IMR-90 (cell line): ENCODE measurements at regions not wholly inside any gene's neighbourhood (a gene's known extent, or its start where the extent isn't known, plus 50 kb on each side); places are given as distances from the start of the nearest gene placed in this dataset.

Experiments
- ATAC-seq: fragments of 200-7000 bp; cut with Tn5 transposase; 2 replicates; pipeline ENCODE4 v1.9.1; 2020; ENCODE audit warnings: low read depth, mild to moderate bottlenecking, moderate library complexity
- BruUV-seq: library from RNA; stranded (reverse); fragments of 400-500 nt; replicated peaks from 2 replicates; lab custom pipeline; 2021; lab: Mats Ljungman, UMichigan
- CTCF ChIA-PET: fragments of 300-600 bp; formaldehyde crosslinking; extraction: SDS; loops from one replicate; lab custom pipeline; 2021; ENCODE audit warnings: antibody characterized with exemption; lab: Yijun Ruan, JAX
- POLR2A ChIA-PET: fragments of 300-600 bp; sonication (Branson Sonifier 250); formaldehyde crosslinking; loops from one replicate; lab custom pipeline; 2022; ENCODE audit warnings: antibody characterized with exemption; ENCODE audit not compliant: unreplicated experiment; lab: Charles Lee
- DNase-seq: peaks from one replicate; pipeline ENCODE4 v3.0.0; 2013
- H2AFZ ChIP-seq: replicated peaks from 2 replicates; pipeline ENCODE3; 2013; ENCODE audit warnings: low read length, mild to moderate bottlenecking; ENCODE audit not compliant: poor library complexity
- H2AK5ac ChIP-seq: 2 replicates; pipeline ENCODE4 v1.6.1; 2013; ENCODE audit warnings: low read depth, low read length, inconsistent platforms
- H2AK9ac ChIP-seq: replicated peaks from 2 replicates; pipeline ENCODE3; 2013; ENCODE audit warnings: mild to moderate bottlenecking, low read depth, low read length, moderate library complexity; ENCODE audit not compliant: poor library complexity
- H2BK120ac ChIP-seq: 2 replicates; pipeline ENCODE4 v1.6.1; 2013; ENCODE audit warnings: low read depth, low read length, inconsistent platforms
- H2BK15ac ChIP-seq: 3 replicates; pipeline ENCODE4 v1.6.1; 2013; ENCODE audit warnings: low read depth, low read length, inconsistent platforms
- H2BK20ac ChIP-seq: 2 replicates; pipeline ENCODE4 v1.6.1; 2013; ENCODE audit warnings: low read depth, mild to moderate bottlenecking, inconsistent platforms, low read length, moderate library complexity
- H2BK5ac ChIP-seq: 2 replicates; pipeline ENCODE4 v1.6.1; 2013; ENCODE audit warnings: mild to moderate bottlenecking, low read depth, low read length, inconsistent platforms; ENCODE audit not compliant: poor library complexity, severe bottlenecking
- H3K14ac ChIP-seq: replicated peaks from 2 replicates; pipeline ENCODE4 v1.6.1; 2013; ENCODE audit warnings: low read depth, low read length, inconsistent platforms
- H3K18ac ChIP-seq: 2 replicates; pipeline ENCODE4 v1.6.1; 2013; ENCODE audit warnings: low read depth, low read length, control low read depth
- H3K23ac ChIP-seq: 2 replicates; pipeline ENCODE4 v1.6.1; 2013; ENCODE audit warnings: low read depth, low read length, inconsistent platforms
- H3K27ac ChIP-seq: 2 replicates; pipeline ENCODE4 v1.5.1; 2013; ENCODE audit warnings: mild to moderate bottlenecking, control low read depth, low read length; ENCODE audit not compliant: insufficient read depth
- H3K27me3 ChIP-seq: 2 replicates; pipeline ENCODE4 v1.6.1; 2013; ENCODE audit warnings: low read length; ENCODE audit not compliant: control insufficient read depth, insufficient read depth
- H3K36me3 ChIP-seq: 2 replicates; pipeline ENCODE4 v1.6.1; 2013; ENCODE audit warnings: low read length, mixed read lengths; ENCODE audit not compliant: control insufficient read depth, insufficient read depth
- H3K4ac ChIP-seq: 2 replicates; pipeline ENCODE4 v1.6.1; 2013; ENCODE audit warnings: low read depth, low read length, inconsistent platforms
- H3K4me1 ChIP-seq: 2 replicates; pipeline ENCODE4 v1.6.1; 2013; ENCODE audit warnings: low read length, mixed read lengths; ENCODE audit not compliant: control insufficient read depth, insufficient read depth
- H3K4me2 ChIP-seq: 2 replicates; pipeline ENCODE4 v1.6.1; 2013; ENCODE audit warnings: low read depth, mild to moderate bottlenecking, control low read depth, low read length, moderate library complexity
- H3K4me3 ChIP-seq: 2 replicates; pipeline ENCODE4 v1.5.1; 2013; ENCODE audit warnings: low read depth, mild to moderate bottlenecking, control low read depth, low read length, moderate library complexity; ENCODE audit not compliant: insufficient read depth
- H3K56ac ChIP-seq: 2 replicates; pipeline ENCODE4 v1.6.1; 2013; ENCODE audit warnings: low read length, inconsistent platforms; ENCODE audit not compliant: insufficient read depth; ENCODE audit errors: extremely low read depth
- H3K79me1 ChIP-seq, 2 experiments: 2 replicates each; pipeline ENCODE4 v1.6.1; 2013; ENCODE audit warnings: low read length in 2 of 2, inconsistent platforms in 1 of 2, low read depth in 1 of 2
- H3K9ac ChIP-seq: 2 replicates; pipeline ENCODE4 v1.6.1; 2013; ENCODE audit warnings: low read depth, low read length, control low read depth
- H3K9me1 ChIP-seq: 2 replicates; pipeline ENCODE4 v1.6.1; 2013; ENCODE audit warnings: low read length, inconsistent platforms; ENCODE audit not compliant: insufficient read depth
- H3K9me3 ChIP-seq: 2 replicates; pipeline ENCODE4 v1.6.1; 2013; ENCODE audit warnings: low read length; ENCODE audit not compliant: control insufficient read depth, insufficient read depth
- H4K20me1 ChIP-seq: 2 replicates; pipeline ENCODE4 v1.6.1; 2013; ENCODE audit warnings: low read length, inconsistent platforms; ENCODE audit not compliant: insufficient read depth
- H4K5ac ChIP-seq: 2 replicates; pipeline ENCODE4 v1.6.1; 2013; ENCODE audit warnings: mild to moderate bottlenecking, low read depth, low read length, control low read depth
- H4K8ac ChIP-seq, 2 experiments: 2 replicates each; pipeline ENCODE4 v1.6.1; 2013; ENCODE audit warnings: low read depth in 2 of 2, low read length in 2 of 2, control low read depth in 1 of 2, inconsistent platforms in 1 of 2
- H4K91ac ChIP-seq: 2 replicates; pipeline ENCODE4 v1.6.1; 2013; ENCODE audit warnings: low read depth, low read length, inconsistent platforms; ENCODE audit not compliant: insufficient read depth
- BHLHE40 ChIP-seq: fragments of 150-350 bp; IDR thresholded peaks from 2 replicates; pipeline ENCODE4 v1.6.1; 2016; ENCODE audit warnings: mild to moderate bottlenecking, low read depth, low read length
- CEBPB ChIP-seq: IDR thresholded peaks from 2 replicates; pipeline ENCODE4 v1.6.1; 2012; ENCODE audit warnings: low read depth, low read length, improper control_type of control experiment
- CHD1 ChIP-seq: IDR thresholded peaks from 2 replicates; pipeline ENCODE4 v1.6.1; 2012; ENCODE audit warnings: low read depth, low read length, improper control_type of control experiment
- CTCF ChIP-seq: conservative IDR thresholded peaks from 2 replicates; pipeline ENCODE4 v1.5.1; 2012; ENCODE audit warnings: mild to moderate bottlenecking, low read depth, low read length, improper control_type of control experiment
- ELK1 ChIP-seq: fragments of 150-350 bp; IDR thresholded peaks from 2 replicates; pipeline ENCODE4 v1.6.1; 2016; ENCODE audit warnings: low read depth, mild to moderate bottlenecking, low read length, moderate library complexity, borderline replicate concordance
- FOS ChIP-seq: fragments of 150-350 bp; IDR thresholded peaks from 2 replicates; pipeline ENCODE4 v1.6.1; 2016; ENCODE audit warnings: low read depth, low read length
- MAFK ChIP-seq: IDR thresholded peaks from 2 replicates; pipeline ENCODE4 v1.6.1; 2012; ENCODE audit warnings: low read depth, low read length, improper control_type of control experiment
- MAZ ChIP-seq: IDR thresholded peaks from 2 replicates; pipeline ENCODE4 v1.6.1; 2012; ENCODE audit warnings: low read depth, mild to moderate bottlenecking, low read length, improper control_type of control experiment, moderate library complexity, borderline replicate concordance
- MXI1 ChIP-seq: IDR thresholded peaks from 2 replicates; pipeline ENCODE4 v1.6.1; 2012; ENCODE audit warnings: low read depth, mild to moderate bottlenecking, low read length, moderate library complexity, borderline replicate concordance
- NFE2L2 ChIP-seq: fragments of 150-350 bp; IDR thresholded peaks from 2 replicates; pipeline ENCODE4 v1.6.1; 2016; ENCODE audit warnings: low read depth, mild to moderate bottlenecking, low read length
- POLR2A ChIP-seq: IDR thresholded peaks from 2 replicates; pipeline ENCODE4 v1.6.1; 2012; ENCODE audit warnings: mild to moderate bottlenecking, low read depth, low read length
- RAD21 ChIP-seq: IDR thresholded peaks from 2 replicates; pipeline ENCODE4 v1.6.1; 2012; ENCODE audit warnings: low read length, improper control_type of control experiment
- RCOR1 ChIP-seq: IDR thresholded peaks from 2 replicates; pipeline ENCODE4 v1.6.1; 2012; ENCODE audit warnings: mild to moderate bottlenecking, low read length, improper control_type of control experiment; ENCODE audit not compliant: insufficient replicate concordance
- RFX5 ChIP-seq: IDR thresholded peaks from 2 replicates; pipeline ENCODE4 v1.8.0; 2012; ENCODE audit warnings: low read depth, mild to moderate bottlenecking, low read length, moderate library complexity
- SMC3 ChIP-seq: fragments of 150-350 bp; IDR thresholded peaks from 2 replicates; pipeline ENCODE4 v1.6.1; 2016; ENCODE audit warnings: low read depth, mild to moderate bottlenecking, antibody characterized with exemption, low read length, moderate library complexity
- USF2 ChIP-seq: fragments of 150-350 bp; IDR thresholded peaks from 2 replicates; pipeline ENCODE4 v1.6.1; 2017; ENCODE audit warnings: mild to moderate bottlenecking, antibody characterized with exemption, low read length, low read depth
- WGBS, 2 experiments: methylation state at CpG; one replicate each; pipeline versions ENCODE4 v1.1.5 to v1.1.7; 2013; ENCODE audit warnings: missing lambda C conversion rate in 2 of 2; ENCODE audit not compliant: insufficient read length in 1 of 2; ENCODE audit errors: extremely low coverage in 2 of 2; 5-methylcytosine and 5-hydroxymethylcytosine counted together
- dilution Hi-C: fragments of 300-500 bp; cut with HindIII; formaldehyde crosslinking; loops from one replicate; pipeline ENCODE4 v1.14.3; 2018; ENCODE audit warnings: low sequenced_read_pairs; ENCODE audit not compliant: unreplicated experiment
- in situ Hi-C: fragments of 300-500 bp; cut with MboI; formaldehyde crosslinking; loops from 3 replicates; pipeline ENCODE4 v1.14.3; 2019; ENCODE audit warnings: low sequenced_read_pairs, inconsistent platforms, mixed read lengths
- intact Hi-C: fragments of 100-400 bp; cut with micrococcal nuclease; formaldehyde crosslinking; loops from 2 replicates; pipeline ENCODE4 v1.10.0; 2022

GRCh38 chr12:60391051-60391450 lies 795.2 kb downstream of the SLC16A7 start:
- BruUV-seq: no TSS peak
- H3K9ac ChIP-seq: no peak overlapping the region
- H2AFZ ChIP-seq: no peak overlapping the region
- ATAC-seq (no peak), DNase-seq (no peak)
- no peak overlapping the region for H3K56ac ChIP-seq
- H3K18ac ChIP-seq: no peak overlapping the region
- no peak overlapping the region for H2AK5ac ChIP-seq
- no peak overlapping the region for H2AK9ac ChIP-seq
- no peaks in the 10 kb centered on the region for H3K4me1 ChIP-seq
- H2BK15ac ChIP-seq: no peak overlapping the region
- H3K27me3 ChIP-seq: no peaks in the 10 kb centered on the region
- no peaks in the 10 kb centered on the region for H3K9me3 ChIP-seq
- no peak overlapping the region for H4K91ac ChIP-seq
- ChIA-PET POLR2A (no interaction called here), CTCF (no interaction called here)
- H3K4me3 ChIP-seq: no peak overlapping the region
- no peaks in the 10 kb centered on the region for H3K36me3 ChIP-seq
- H3K27ac ChIP-seq: no peak overlapping the region
- H3K79me1 ChIP-seq: no peaks in the 10 kb centered on the region
- H3K9me1 ChIP-seq: no peaks in the 10 kb centered on the region
- no peak overlapping the region for H2BK5ac ChIP-seq
- no peak overlapping the region for H3K4ac ChIP-seq
- no peak overlapping the region for H3K4me2 ChIP-seq
- dilution Hi-C loops: no loop called here
- WGBS, 2 experiments: no CpG with 5 or more reads among the region's 3 CpGs
- H4K5ac ChIP-seq: no peak overlapping the region
- H4K8ac ChIP-seq: no peak overlapping the region; a peak in 1 of 4 replicates
- H2BK120ac ChIP-seq: no peak overlapping the region
- in situ Hi-C loops: no loop called here
- H3K23ac ChIP-seq: no peak overlapping the region
- H2BK20ac ChIP-seq: no peak overlapping the region
- no peak overlapping the region for H3K14ac ChIP-seq
- intact Hi-C loops: loop anchor here (10.0 kb wide), 1 partner anchor 54 kb away; no protein-coding TSS in a partner anchor
- TF ChIP-seq MAFK (no peak), RAD21 (no peak), FOS (no peak), RFX5 (no peak), CHD1 (no peak), SMC3 (no peak), RCOR1 (no peak), MAZ (no peak), ELK1 (no peak), NFE2L2 (no peak), POLR2A (no peak), CTCF (no peak), MXI1 (no peak), CEBPB (no peak), USF2 (no peak), BHLHE40 (no peak)
- no peaks in the 10 kb centered on the region for H4K20me1 ChIP-seq
